ENCODE measurements at regions not wholly inside any gene's neighbourhood (a gene's known extent, or its start where the extent isn't known, plus 50 kb on each side); places are given as distances from the start of the nearest gene placed in this dataset.

DNA sequence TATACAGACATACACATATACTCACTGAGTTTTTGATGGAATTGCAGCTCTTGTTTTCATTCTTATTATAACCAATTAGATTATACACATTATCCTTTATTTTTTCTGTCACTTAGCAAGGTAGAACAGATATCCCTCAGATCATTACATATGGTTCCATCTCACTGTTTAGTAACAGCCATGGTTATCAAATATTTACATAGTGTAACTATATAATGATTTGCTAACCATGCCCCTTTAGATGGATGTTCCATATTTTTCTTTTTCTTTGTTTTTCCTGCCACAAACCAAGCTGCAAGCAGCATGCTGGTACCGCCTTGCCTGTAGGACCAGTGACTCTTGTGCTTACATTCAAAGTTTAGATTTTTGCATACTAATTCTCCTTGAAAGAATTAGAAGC, 163.4 kb upstream of the NFE2L3 start:
- DNase-seq (ENCODE audit: low spot score) = no peak

- DNase-seq (ENCODE audit: low spot score) = no peak
Measured at GRCh38 chr7:25989140-25989705, 162.8 kb upstream of the NFE2L3 start.

DNA sequence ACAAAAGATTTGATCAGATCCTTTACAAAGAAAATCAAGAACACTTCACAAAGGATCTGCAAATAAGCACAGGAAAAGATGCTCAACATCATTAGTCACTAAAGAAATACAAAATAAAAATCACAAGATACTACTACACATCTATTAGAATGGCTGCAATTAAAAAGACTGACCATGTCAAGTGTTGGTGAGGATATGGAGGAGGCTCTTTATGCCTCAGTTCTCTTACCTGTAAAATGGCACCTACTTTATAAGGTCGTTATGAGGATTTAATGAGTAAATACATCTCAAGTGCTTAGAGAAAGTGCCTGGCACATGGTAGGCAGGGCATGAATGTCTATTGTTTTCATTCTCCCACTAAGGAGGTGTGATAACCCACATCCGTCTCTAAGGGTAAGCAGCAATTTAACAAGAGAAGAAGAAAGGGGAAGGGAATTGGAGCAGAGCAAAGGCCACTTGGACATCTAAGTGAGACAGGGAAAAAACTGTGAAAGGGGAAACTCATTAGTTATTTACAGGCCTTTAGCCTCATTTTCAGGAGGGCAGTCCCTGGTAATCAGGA, 157.5 kb upstream of the NFE2L3 start:
- DNase-seq (ENCODE audit: low spot score) = no peak

DNA sequence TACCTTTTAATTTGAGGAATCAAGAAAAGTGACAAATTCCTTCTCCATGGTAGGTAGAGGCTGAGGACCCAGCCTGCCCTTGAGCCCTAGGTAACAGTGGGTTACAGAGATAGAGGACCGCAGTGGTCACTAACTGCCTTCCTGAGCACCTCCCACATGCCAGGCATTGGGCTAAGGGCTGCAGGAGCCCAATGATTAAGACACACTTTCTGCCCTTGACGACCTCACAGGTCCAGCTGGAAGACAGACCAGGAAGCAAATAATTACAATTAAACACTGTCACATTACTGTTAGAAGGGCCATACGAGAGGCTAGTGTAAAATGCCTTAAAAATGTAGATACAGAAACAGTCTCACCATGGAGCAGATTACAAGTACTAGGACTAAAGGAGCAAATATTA, 156.8 kb upstream of the NFE2L3 start:
- no peak for DNase-seq (ENCODE audit: low spot score)

GRCh38 chr7:25996006-25996408, 156.0 kb upstream of the NFE2L3 start:
- DNase-seq (ENCODE audit: low spot score) = no peak

GRCh38 chr7:25998499-25998898, 153.5 kb upstream of the NFE2L3 start:
- no peak for DNase-seq (ENCODE audit: low spot score)

GRCh38 chr7:26000841-26001240, 151.2 kb upstream of the NFE2L3 start:
- DNase-seq (ENCODE audit: low spot score) = no peak

- DNase-seq (ENCODE audit: low spot score) = no peak
Measured at GRCh38 chr7:26001662-26002244, 150.2 kb upstream of the NFE2L3 start.

- DNase-seq (ENCODE audit: low spot score) = no peak
Measured at GRCh38 chr7:26005683-26006410, 146.2 kb upstream of the NFE2L3 start.

- no peak for DNase-seq (ENCODE audit: low spot score)
Measured at GRCh38 chr7:26006426-26006825, 145.6 kb upstream of the NFE2L3 start.

GRCh38 chr7:26007510-26007909, 144.5 kb upstream of the NFE2L3 start:
- no peak for DNase-seq (ENCODE audit: low spot score)

- no peak for DNase-seq (ENCODE audit: low spot score)
Measured at GRCh38 chr7:26008428-26008827, 143.6 kb upstream of the NFE2L3 start.

DNA sequence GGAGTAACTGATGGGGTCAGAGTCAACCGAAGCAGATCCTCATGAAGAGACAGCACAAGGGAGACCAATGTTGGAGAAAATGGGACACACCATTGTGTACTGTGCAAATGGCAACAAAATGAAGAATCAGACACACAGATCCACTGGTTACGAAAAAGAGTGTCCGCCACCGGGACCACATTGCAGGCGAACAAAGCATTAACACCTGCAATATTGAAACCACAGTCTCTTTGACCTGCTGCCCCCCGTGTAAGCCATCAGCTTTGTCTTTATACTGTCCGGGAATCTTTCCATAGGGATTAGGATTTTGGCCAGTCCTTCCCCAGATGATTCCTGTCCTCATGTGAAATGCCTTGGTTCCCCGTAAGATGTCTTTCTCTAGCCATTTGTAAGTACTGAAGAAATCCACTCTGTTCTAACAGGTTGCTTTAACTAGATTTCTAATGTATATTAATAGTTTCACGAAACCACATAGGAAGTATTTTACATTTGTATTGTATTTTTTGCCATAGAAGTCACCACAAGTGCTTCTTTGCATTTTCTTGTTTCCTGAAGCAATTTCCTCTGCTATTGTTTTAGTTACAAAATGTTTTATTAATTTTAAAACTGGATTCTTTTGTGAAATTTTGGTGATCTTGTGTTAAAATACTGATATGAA, 140.8 kb upstream of the NFE2L3 start:
- no peak for DNase-seq (ENCODE audit: low spot score)

- DNase-seq (ENCODE audit: low spot score) = no peak
Measured at GRCh38 chr7:26013551-26014083, 138.4 kb upstream of the NFE2L3 start.

DNA sequence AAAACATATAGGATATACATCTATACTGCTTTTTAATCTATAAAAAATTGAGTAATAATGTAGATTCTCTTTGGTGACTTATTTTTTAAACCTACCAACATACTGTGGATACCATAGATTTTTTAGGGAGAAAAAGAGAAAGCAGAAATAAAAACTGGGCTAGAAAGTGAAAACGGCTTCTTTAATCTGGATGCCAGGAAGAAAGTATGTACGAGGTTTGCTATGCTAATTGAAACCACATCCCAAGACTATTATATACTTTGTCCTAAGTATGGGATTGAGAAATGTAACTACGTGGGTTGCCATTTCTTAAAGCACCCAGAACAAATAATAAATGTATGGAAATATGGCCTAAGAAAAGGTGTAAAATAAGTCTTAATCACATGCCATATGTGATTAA, 129.0 kb upstream of the NFE2L3 start:
- DNase-seq (ENCODE audit: low spot score) = no peak

DNA sequence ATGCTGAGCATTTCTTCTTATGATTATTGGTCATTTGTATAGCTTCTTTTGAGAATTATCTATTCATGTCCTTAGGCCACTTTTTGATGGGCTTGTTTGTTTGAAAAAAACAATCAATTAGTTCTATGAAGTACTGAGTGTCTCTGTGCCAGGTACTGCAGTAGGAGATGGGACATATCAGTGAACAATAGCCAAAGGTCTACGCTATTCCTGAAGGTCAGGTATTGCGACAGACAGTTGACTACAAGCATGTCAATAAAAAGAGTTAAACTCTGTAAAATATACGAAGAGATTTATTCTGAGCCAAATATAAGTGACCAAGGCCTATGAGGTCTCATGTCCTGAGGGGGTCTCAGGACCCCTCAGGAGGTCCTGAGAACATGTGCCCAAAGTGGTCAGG, 122.1 kb upstream of the NFE2L3 start:
- no peak for DNase-seq (ENCODE audit: low spot score)

- DNase-seq (ENCODE audit: low spot score) = no peak
Measured at GRCh38 chr7:26034391-26034790, 117.6 kb upstream of the NFE2L3 start.

DNA sequence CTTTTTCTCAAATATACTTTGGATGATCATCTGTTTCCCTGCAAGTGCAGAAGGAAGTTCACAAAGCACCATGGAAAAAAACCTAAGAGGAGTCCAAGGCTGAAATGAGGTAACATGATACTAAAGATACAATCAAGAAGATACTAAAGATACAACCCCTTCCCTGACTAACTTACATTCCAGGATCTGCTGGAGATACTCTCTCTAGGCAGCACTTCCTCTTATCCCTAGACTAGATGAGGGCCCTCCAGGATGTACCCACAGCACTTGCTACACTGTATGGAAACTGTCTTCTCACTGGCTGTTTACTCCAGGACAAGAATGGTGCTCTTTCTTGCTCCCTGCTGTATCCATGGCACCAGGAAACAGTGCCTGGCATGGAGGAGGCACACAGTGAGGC, 116.4 kb upstream of the NFE2L3 start:
- DNase-seq (ENCODE audit: low spot score) = no peak

GRCh38 chr7:26036092-26036491, 115.9 kb upstream of the NFE2L3 start:
- DNase-seq (ENCODE audit: low spot score) = no peak

GRCh38 chr7:26038201-26038990, 113.6 kb upstream of the NFE2L3 start:
- no peak for DNase-seq (ENCODE audit: low spot score)

DNA sequence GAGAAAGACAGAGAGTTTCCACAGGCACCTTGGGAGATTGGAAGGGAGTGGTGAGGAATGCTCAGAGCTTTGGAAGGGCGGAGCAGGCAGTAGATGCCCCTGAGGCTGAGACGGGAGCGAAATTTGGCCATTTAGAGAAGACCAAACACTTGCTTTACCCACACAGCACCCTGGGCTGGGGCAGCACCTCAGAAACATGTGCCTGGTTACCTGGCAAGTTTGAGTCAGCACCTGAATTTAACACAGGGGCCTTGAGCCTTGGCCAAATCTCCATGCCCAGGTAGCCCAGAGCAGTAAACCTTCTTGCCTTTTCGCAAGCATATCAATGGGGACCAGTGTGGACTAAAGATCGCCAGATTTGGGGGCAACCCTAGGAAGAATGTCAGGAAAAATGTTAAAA, 111.9 kb upstream of the NFE2L3 start:
- no peak for DNase-seq (ENCODE audit: low spot score)

GRCh38 chr7:26042237-26042636, 109.8 kb upstream of the NFE2L3 start:
- DNase-seq (ENCODE audit: low spot score) = no peak
